A673 (cell line): ENCODE measurements at regions not wholly inside any gene's neighbourhood (a gene's known extent, or its start where the extent isn't known, plus 50 kb on each side); places are given as distances from the start of the nearest gene placed in this dataset.

Source experiments
- BruUV-seq: library from RNA; stranded (reverse); fragments of 400-500 nt; replicated peaks from 2 replicates; lab custom pipeline; 2021; lab: Mats Ljungman, UMichigan
- CTCF ChIA-PET: fragments of 300-600 bp; sonication (Branson Sonifier 250); formaldehyde crosslinking; loops from one replicate; lab custom pipeline; 2022; ENCODE audit warnings: antibody characterized with exemption; lab: Charles Lee
- POLR2A ChIA-PET: fragments of 300-600 bp; sonication (Branson Sonifier 250); formaldehyde crosslinking; loops from one replicate; lab custom pipeline; 2022; ENCODE audit warnings: antibody characterized with exemption; ENCODE audit not compliant: low non-redundant PET; lab: Charles Lee
- DNase-seq: peaks from one replicate; pipeline ENCODE4 v3.0.0-alpha.2; 2015; ENCODE audit warnings: low spot score
- H3K27ac ChIP-seq: fragments of 200-600 bp; sonication (generic); 2 replicates; pipeline ENCODE4 v1.5.1; 2016; ENCODE audit warnings: mixed run types, low read depth, mild to moderate bottlenecking, mixed read lengths, antibody characterized with exemption, low read length; ENCODE audit not compliant: poor library complexity, severe bottlenecking
- H3K27me3 ChIP-seq: fragments of 200-600 bp; sonication (generic); replicated peaks from 2 replicates; pipeline ENCODE4 v1.6.1; 2017; ENCODE audit warnings: mixed run types, low read depth, mild to moderate bottlenecking, mixed read lengths, antibody characterized with exemption, low read length; ENCODE audit not compliant: insufficient read depth, poor library complexity
- H3K36me3 ChIP-seq: fragments of 200-600 bp; sonication (generic); 2 replicates; pipeline ENCODE4 v1.6.1; 2016; ENCODE audit warnings: mixed run types, mild to moderate bottlenecking, mixed read lengths, antibody characterized with exemption, low read length; ENCODE audit not compliant: insufficient read depth, poor library complexity, severe bottlenecking
- H3K4me1 ChIP-seq: fragments of 200-600 bp; sonication (generic); 2 replicates; pipeline ENCODE4 v1.6.1; 2017; ENCODE audit warnings: mixed run types, mild to moderate bottlenecking, mixed read lengths, antibody characterized with exemption, low read length; ENCODE audit not compliant: insufficient read depth, poor library complexity, severe bottlenecking
- H3K4me3 ChIP-seq: fragments of 200-600 bp; sonication (generic); 2 replicates; pipeline ENCODE4 v1.5.1; 2016; ENCODE audit warnings: low read depth, mixed run types, mild to moderate bottlenecking, mixed read lengths, low read length; ENCODE audit not compliant: poor library complexity, severe bottlenecking
- H3K9me3 ChIP-seq: fragments of 200-600 bp; sonication (generic); 2 replicates; pipeline ENCODE4 v1.6.1; 2016; ENCODE audit warnings: mixed run types, low read depth, mild to moderate bottlenecking, mixed read lengths, antibody characterized with exemption, low read length; ENCODE audit not compliant: poor library complexity, severe bottlenecking
- CTCF ChIP-seq: fragments of 300-800, 200-600 bp; sonication (generic); conservative IDR thresholded peaks from 2 replicates; pipeline ENCODE4 v1.5.1; 2017; ENCODE audit warnings: low read depth, mild to moderate bottlenecking, antibody characterized with exemption, low read length, moderate library complexity, mixed read lengths
- EZH2 ChIP-seq: fragments of 200-600 bp; sonication (generic); IDR thresholded peaks from 2 replicates; pipeline ENCODE4 v1.6.1; 2017; ENCODE audit warnings: borderline replicate concordance, low read depth, mild to moderate bottlenecking, mixed read lengths, antibody characterized with exemption, low read length; ENCODE audit not compliant: poor library complexity, severe bottlenecking
- intact Hi-C: fragments of 100-400 bp; cut with micrococcal nuclease; formaldehyde crosslinking; loops from one replicate; pipeline ENCODE4 v1.10.0; 2022; ENCODE audit not compliant: unreplicated experiment

GRCh38 chr5:8033261-8033660 is 164.3 kb downstream of the MTRR start:
- no peaks in the 10 kb centered on the region for H3K4me1 ChIP-seq
- H3K9me3 ChIP-seq = no peaks in the 10 kb centered on the region
- POLR2A ChIA-PET = no interaction called here
- no TSS peak for BruUV-seq
- H3K27ac ChIP-seq = no peak overlapping the region
- no peaks in the 10 kb centered on the region for H3K27me3 ChIP-seq
- DNase-seq = no peak
- TF ChIP-seq CTCF (no peak), EZH2 (no peak)
- H3K4me3 ChIP-seq = no peak overlapping the region
- intact Hi-C loops = no loop called here
- CTCF ChIA-PET = no interaction called here
- no peaks in the 10 kb centered on the region for H3K36me3 ChIP-seq

GRCh38 chr5:8034852-8035251 is 165.9 kb downstream of the MTRR start:
- no TSS peak for BruUV-seq
- Histone ChIP-seq H3K27ac (no peak overlapping the region), H3K27me3 (no peaks in the 10 kb centered on the region), H3K36me3 (no peaks in the 10 kb centered on the region), H3K4me3 (no peak overlapping the region), H3K4me1 (no peaks in the 10 kb centered on the region), H3K9me3 (no peaks in the 10 kb centered on the region)
- no peak for DNase-seq
- ChIA-PET POLR2A (no interaction called here), CTCF (no interaction called here)
- TF ChIP-seq CTCF = no peak
- TF ChIP-seq EZH2 = no peak
- intact Hi-C loops = no loop called here

- CTCF ChIA-PET = no interaction called here
- intact Hi-C loops = no loop called here
- Histone ChIP-seq H3K36me3 (no peaks in the 10 kb centered on the region), H3K9me3 (no peaks in the 10 kb centered on the region), H3K4me1 (no peaks in the 10 kb centered on the region), H3K27ac (no peak overlapping the region), H3K4me3 (no peak overlapping the region), H3K27me3 (no peaks in the 10 kb centered on the region)
- TF ChIP-seq EZH2 = no peak
- TF ChIP-seq CTCF = no peak
- no peak for DNase-seq
- BruUV-seq = no TSS peak
- POLR2A ChIA-PET = no interaction called here
Measured at GRCh38 chr5:8048920-8049319, 180.0 kb downstream of the MTRR start.
